ENCODE measurements at regions not wholly inside any gene's neighbourhood (a gene's known extent, or its start where the extent isn't known, plus 50 kb on each side); places are given as distances from the start of the nearest gene placed in this dataset.

GRCh38 chr12:4850857-4851380, 58.8 kb upstream of the KCNA1 start (continued):
- TF ChIP-seq CTCF (IDR thresholded peaks at IDR 0.05 in 2 of 3, conservative IDR thresholded peaks at IDR 0.05 in 1 of 3; ENCODE audit: borderline replicate concordance in 1 of 3, insufficient read depth in 1 of 3, low read depth in 2 of 3, low read length in 2 of 3) (no peak), CEBPB (IDR thresholded peaks at IDR 0.05; ENCODE audit: low read depth) (no peak), EGR1 (IDR thresholded peaks at IDR 0.05; ENCODE audit: low read depth) (no peak)

DNA sequence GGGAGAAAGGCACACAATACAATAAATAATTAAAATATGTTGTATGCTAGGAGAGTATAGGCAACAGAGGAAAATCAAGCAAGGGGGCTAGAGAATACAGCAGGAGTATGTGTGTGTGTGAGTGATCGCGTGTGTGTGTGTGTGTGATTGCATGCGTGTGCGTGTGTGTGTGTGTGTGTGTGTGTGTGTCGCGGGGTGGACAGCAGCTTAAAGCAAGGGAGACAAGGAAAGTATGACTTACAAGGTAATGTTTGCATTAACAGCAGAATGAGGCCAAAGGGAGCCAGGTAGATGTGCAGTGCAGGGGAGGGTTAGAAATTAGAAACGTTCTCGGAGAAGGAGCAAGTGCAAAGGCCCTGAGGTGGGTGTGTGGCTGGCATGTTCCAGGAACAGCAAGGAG, 57.4 kb upstream of the KCNA1 start:
- CTCF ChIA-PET: no interaction called here
- DNase-seq (ENCODE audit: low read depth, low spot score) (no peak), ATAC-seq (no peak)
- no peaks in the 10 kb centered on the region for H3K36me3 ChIP-seq (ENCODE audit: control insufficient read depth in 1 of 2, insufficient read depth in 2 of 2, low read length in 2 of 2)
- POLR2A ChIA-PET: no interaction called here
- H3K4me1 ChIP-seq (ENCODE audit: control insufficient read depth in 1 of 2, insufficient read depth in 2 of 2, low read length in 2 of 2): no peaks in the 10 kb centered on the region
- RAD21 ChIA-PET (ENCODE audit: low non-redundant PET in 1 of 2, low total read pairs in 2 of 2, uncharacterized antibody in 2 of 2, unreplicated experiment in 2 of 2): no interaction called here
- BruUV-seq (replicated peaks): no TSS peak
- no peaks in the 10 kb centered on the region for H3K79me2 ChIP-seq (ENCODE audit: insufficient read depth, low read length)
- no peak overlapping the region for H3K27ac ChIP-seq (ENCODE audit: low read depth, low read length)
- H3K9me3 ChIP-seq (ENCODE audit: control insufficient read depth in 1 of 2, insufficient read depth in 1 of 2, low read depth in 1 of 2, low read length in 2 of 2): no peaks in the 10 kb centered on the region
- H3K9ac ChIP-seq (ENCODE audit: low read length): no peak overlapping the region
- H2AFZ ChIP-seq (ENCODE audit: low read depth, low read length, poor library complexity, severe bottlenecking): no peak overlapping the region
- intact Hi-C loops (cut with micrococcal nuclease): no loop called here
- H4K20me1 ChIP-seq (ENCODE audit: insufficient read depth): no peaks in the 10 kb centered on the region
- no peak overlapping the region for H3K4me3 ChIP-seq (replicated peaks in 1 of 2; ENCODE audit: low read depth in 1 of 2, low read length in 2 of 2)
- H3K4me2 ChIP-seq (ENCODE audit: low read length): no peak overlapping the region
- 0 out of 2 replicates have a peak, but pooled peaks cover 15% of the 10 kb centered on the region for H3K27me3 ChIP-seq (ENCODE audit: insufficient read depth, low read length)
- TF ChIP-seq CEBPB (IDR thresholded peaks at IDR 0.05; ENCODE audit: low read depth) (no peak), SIN3A (IDR thresholded peaks at IDR 0.05; ENCODE audit: low read depth) (no peak), ZFX (IDR thresholded peaks at IDR 0.05) (no peak), YY1 (IDR thresholded peaks at IDR 0.05; ENCODE audit: extremely low read depth, insufficient replicate concordance, low read depth, low read length) (no peak), SP1 (IDR thresholded peaks at IDR 0.05; ENCODE audit: low read depth) (no peak), ELF1 (IDR thresholded peaks at IDR 0.05; ENCODE audit: borderline replicate concordance, low read depth) (no peak), REST (IDR thresholded peaks at IDR 0.05; ENCODE audit: low read depth) (no peak), EGR1 (IDR thresholded peaks at IDR 0.05; ENCODE audit: low read depth) (no peak), TCF7L2 (IDR thresholded peaks at IDR 0.05; ENCODE audit: borderline replicate concordance, extremely low read depth, insufficient read depth, insufficient read length) (no peak)
- TF ChIP-seq, protein P1, sequence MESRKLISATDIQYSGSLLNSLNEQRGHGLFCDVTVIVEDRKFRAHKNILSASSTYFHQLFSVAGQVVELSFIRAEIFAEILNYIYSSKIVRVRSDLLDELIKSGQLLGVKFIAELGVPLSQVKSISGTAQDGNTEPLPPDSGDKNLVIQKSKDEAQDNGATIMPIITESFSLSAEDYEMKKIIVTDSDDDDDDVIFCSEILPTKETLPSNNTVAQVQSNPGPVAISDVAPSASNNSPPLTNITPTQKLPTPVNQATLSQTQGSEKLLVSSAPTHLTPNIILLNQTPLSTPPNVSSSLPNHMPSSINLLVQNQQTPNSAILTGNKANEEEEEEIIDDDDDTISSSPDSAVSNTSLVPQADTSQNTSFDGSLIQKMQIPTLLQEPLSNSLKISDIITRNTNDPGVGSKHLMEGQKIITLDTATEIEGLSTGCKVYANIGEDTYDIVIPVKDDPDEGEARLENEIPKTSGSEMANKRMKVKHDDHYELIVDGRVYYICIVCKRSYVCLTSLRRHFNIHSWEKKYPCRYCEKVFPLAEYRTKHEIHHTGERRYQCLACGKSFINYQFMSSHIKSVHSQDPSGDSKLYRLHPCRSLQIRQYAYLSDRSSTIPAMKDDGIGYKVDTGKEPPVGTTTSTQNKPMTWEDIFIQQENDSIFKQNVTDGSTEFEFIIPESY (IDR thresholded peaks at IDR 0.05; ENCODE audit: extremely low read depth, insufficient replicate concordance, low read length): no peak
- H3K9me2 ChIP-seq (ENCODE audit: insufficient read depth): no peaks in the 10 kb centered on the region

Measured in HCT116 (cell line).